Right renal cortex interstitium (tissue), 3 donors: ENCODE measurements at regions not wholly inside any gene's neighbourhood (a gene's known extent, or its start where the extent isn't known, plus 50 kb on each side); places are given as distances from the start of the nearest gene placed in this dataset.
"Not testable (repeated sequence)": the region's sequence is repeated elsewhere in the genome, so short reads cannot be mapped to it uniquely, and the experiment has no call there.

Experiments
- DNase-seq, 3 donors: peaks; one replicate each; pipeline ENCODE4 v3.0.0-alpha.2; 2013; ENCODE audit warnings: low read depth in 3 of 3, low spot score in 2 of 3

DNA sequence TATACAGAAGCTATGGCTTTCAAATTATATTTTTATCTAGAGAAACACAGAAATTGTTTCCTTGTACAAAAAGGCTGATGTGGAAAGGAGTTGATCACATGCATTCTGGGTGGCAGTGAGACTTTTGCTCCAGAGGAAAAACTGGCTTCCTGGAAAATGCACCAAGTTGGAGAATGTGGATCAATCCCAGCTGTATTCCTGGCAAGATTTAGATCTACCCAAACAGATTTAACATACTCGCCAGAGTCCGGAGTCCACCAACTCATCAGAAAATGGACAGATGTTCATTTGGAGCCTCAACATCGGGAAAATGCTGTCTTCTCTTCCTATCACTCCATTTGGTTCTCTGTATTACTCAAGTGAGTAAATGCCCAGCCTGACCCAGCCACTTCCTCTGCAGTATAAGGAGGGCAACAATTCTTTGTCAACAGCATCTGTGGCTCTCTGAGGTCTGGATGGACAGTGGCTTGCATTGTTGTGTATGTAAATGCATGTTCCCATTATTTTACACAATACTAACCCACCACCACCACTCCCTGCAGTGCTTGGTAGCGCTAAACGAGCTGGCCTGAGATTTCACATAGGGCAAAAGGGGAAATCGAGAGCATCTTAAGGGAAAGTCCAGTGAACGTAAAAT, 226.2 kb upstream of the IRF2BP2 start:
- DNase-seq, result no peak

DNA sequence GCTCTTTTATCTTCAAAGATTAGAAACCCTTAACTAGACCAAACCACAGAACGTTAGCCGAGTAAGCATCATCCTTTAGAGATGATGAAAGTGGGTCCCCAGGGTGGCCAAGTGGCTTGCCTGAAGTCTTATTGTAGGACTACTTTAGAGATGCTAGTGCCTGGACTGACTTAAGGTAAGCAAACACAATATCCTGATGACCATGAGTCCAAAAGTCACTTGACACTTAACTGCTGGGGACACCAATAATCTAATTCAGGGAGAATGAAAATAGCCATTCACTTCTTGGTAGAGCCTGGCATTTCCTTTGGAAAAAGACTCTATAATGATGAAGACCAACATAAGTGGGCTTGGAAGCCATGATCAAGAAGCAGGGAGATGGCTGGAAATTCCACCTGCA, 225.3 kb upstream of the IRF2BP2 start:
- DNase-seq, result no peak

DNA sequence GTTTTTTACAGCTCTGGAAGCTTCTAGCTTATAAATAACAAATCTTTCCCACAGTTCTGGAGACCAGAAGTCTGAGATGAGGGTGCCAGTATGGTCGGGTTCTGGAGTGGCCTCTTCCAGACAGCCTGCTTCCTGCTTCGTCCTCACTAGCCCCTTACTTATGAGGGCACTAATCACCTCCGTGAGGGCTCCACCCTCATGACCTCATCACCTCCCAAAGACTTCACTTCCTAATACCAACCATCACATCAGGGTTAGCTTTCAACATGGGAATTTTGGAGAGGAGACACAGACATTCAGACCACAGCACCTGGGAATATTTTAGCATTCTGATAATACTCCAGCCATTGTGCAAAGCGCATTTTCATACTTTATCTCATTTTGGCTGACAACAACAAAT, 223.7 kb upstream of the IRF2BP2 start:
- no peak for DNase-seq

DNA sequence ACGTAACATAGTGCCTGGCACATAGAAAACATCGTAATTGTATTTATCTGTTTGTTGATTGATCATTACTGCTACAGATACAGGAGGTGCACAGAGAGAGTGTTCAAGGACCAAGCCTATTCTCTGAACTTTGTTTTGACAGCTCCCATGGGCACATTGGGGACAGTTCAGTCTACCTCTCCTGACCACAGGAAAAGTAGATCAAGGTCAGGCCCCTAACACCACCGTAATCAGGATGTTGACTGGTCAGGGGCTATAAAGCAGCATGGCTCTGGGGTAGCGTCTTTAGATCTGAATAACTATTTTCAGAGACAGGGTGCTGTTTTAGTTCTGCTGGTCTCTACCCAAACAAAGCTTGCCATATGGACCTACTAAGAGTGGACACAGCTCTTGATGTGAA, 223.1 kb upstream of the IRF2BP2 start:
- no peak for DNase-seq

DNA sequence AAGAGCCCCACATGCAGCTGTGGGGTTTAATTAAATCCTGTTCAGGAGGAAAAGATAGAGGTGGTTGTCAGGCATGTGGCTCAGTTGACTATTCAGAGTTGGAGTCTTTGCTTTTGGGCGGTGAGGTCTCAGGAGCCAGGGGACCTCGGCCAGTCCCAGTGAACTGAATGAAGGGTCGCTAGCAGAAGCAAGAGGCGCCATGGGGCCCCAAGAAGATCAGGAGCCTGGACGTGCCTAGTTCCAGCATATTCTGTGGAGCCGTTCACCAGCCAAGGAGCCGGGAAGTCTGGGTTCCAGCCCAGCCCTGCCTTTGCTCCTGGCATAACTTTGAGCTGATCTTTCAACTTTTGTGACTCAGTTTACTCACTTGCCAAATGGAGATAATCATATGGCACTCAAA, 217.7 kb upstream of the IRF2BP2 start:
- DNase-seq, result no peak

DNA sequence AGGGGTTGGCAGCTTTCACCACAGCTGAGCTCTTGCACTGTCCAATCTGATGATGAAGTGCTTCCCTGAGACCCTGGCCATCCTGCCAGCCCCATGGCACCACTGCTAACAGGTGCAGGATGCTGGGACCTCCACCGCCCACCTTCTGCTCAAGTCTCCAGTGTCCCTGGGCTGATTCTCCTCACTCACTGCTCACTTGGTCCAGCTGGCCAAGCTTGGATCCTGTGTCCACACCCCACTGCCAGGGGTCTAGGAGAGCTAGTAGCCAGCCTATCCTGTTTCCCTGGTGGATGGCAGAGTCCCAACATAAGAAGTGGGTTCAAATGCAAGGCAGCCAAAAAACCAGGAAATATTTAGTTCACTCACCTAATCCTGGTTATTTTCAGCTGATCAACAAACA, 217.2 kb upstream of the IRF2BP2 start:
- no peak for DNase-seq

DNA sequence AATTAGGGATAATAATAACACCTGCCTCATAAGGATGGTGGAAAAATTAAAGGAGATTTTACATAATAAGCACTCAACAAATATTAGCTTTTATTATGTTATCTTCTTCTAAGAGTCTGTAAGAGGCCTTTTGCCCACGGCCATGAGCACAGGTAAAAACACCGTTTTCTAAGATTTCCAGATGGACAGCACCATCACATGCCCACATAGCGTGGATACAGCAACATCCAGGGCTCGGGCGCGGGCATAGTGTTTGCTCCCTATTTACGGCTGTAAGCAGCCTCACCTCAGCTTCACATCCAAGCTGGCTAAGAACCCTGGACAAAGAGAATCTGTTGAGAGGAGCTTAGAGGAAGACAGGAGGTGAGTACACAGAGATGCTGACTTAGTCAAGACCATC, 216.4 kb upstream of the IRF2BP2 start:
- no peak for DNase-seq

DNA sequence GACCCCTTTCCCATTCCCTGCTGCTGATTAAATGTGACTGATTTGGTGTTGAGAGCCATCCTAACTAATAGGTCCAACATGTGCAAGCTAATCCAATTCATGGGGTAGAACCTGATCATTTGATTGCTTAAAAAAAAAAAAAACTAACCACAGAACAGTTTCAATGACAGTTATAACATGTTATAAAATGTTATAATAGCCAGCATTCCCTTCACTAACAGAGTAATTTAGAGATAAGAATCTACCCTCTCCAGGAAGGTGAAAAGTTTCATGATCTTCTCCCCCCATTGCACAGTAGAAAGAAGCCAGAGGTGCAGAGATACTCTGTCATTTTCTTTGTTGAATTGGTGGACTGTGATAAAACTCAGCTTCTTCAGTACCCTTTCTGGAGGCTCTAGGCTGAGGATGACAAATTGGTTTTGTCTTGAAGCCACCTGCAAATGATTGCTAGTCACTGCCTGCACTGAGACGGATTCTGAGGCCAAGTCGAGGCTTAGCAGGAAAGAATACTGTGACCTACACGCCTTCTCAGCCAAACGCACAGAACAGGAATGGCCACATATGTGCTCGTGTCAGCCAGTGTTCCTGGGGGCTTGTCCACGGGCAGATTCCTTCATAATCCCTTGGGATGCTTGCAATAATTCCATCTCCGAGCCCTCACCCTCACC, 215.7 kb upstream of the IRF2BP2 start:
- DNase-seq, result no peak

DNA sequence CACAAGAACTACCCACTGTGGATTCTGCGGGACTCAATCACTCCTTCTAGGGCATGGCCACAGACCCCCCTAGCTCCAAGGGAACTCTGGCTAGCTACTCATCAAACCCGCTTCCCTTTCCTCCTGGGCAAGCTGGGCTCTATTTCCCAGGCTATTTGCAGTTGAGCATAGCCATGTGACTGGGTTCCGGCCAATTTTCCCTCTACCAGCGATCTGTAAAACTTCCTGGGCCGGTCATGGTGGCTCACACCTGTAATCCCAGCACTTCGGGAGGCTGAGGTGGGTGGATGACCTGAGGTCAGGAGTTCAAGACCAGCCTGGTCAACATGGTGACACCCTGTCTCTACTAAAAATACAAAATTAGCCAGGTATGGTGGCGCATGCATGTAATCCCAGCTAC, 214.9 kb upstream of the IRF2BP2 start:
- DNase-seq, result not testable (repeated sequence)

DNA sequence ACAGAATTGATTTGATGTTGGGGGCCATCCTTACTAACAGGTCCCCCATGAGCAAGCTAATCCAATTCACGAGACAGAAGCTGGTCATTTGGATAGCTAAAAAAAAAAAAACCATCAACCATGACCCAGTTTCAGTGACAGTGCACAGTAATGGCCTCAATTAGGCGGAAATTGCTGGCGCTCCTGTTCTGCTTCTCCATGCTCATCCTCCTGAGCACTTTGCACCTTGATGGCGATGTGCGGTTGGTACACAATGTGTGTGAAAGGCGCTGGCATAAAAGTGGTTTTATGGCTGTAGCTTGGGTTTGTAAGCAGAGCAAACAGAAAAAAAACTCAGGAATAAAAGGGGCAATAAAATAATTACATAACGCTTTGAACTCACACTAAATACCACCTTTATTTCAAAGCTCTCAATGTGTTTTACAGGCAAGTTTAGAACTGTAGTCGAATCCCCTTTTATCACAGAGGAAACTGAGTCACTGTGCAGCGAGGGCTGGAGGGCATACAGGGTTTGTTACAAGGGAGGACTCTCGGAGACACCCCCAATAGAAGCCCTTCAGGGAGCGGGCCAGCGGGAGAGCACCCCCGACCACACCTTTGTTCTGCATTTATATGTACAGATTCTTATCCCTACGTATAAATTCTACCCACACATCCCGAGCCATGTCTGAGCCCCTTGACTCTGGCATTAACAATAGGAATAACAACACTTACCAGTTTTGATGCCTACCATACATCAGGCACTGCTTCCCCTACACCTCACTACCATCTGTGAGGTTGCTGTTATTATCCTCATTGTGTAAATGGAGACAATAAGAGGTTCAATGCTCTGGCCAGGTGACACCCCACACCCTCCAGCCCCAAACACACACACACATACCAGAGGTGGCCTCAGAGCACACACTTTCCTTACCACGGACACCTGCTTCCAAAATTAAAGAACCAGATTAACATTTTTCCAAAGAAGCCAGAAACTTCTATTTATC, 213.5 kb upstream of the IRF2BP2 start:
- no peak for DNase-seq

DNA sequence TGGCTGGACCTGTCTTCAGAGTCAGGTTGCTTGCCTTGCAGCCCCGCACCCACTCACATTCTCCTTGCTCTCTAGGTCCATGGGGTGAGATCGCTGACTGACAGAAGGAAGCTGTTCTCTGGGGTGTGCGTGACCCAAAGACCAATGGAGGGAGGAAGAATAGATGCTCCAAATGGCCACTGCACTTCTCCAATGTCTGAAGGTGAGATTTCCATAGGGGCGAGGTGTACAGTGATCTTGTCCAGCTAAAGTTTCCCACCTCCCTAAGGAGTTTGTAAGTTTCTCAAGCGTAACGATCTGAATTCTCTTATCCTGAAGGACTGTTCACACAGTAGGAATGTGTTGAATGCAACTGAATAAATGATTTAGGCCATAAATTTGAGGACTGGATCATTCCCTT, 211.9 kb upstream of the IRF2BP2 start:
- no peak for DNase-seq

DNA sequence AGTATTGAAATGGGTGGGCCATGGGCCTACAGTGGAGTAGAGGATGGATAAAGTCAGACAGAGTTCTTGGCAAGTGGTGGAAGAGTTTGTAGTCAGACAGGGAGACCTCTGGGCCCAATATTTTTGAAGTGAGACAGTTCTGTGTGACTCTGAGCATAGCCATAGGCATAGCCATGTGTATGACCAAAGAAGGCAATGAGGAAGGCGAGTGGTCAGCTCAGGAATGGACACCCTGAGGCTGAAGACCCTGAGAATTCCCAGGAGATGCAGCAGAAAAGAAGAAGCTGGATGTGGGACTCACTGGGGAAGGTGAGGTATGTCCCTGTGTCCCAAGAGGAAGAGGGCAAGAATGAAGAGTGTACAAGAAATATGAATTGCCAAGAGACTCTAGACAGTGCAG, 210.6 kb upstream of the IRF2BP2 start:
- DNase-seq, result no peak

DNA sequence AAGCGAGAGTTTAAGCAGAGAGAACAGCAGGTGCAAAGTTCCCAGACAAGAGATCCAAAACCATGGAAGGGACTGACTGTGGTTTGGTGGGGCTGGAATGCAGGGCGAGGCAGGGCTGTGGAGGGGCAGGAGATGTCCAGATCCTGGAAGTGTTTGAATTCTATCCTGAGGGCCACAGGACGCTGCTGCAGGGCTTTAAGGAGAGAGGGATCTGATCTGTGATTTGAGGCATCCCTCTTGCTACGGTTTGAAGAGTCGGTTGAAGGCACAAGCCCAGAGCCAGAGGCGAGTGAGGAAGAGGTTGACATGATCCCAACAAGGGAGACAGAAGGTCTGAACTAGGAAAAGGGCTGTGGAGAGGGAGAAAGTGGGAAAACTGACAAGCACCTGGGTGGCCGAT, 209.9 kb upstream of the IRF2BP2 start:
- not testable (repeated sequence) for DNase-seq

DNA sequence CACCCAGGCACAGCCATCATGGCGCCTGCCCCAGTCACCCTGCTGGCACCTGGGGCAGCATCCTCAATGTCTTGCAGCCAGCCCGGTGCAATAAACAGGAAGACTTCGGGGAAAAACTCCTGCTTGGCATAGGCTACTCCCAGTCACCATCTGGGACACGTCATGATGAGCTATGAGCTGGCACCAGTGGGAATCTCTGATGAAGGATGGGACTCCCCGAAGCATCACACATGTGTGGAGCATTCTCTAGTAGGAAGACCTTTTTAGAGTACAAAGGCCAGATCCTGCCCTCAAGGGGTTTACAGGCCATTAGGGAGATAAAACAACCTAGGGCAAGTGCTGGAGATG, 208.0 kb upstream of the IRF2BP2 start:
- DNase-seq, result not testable (repeated sequence)

DNA sequence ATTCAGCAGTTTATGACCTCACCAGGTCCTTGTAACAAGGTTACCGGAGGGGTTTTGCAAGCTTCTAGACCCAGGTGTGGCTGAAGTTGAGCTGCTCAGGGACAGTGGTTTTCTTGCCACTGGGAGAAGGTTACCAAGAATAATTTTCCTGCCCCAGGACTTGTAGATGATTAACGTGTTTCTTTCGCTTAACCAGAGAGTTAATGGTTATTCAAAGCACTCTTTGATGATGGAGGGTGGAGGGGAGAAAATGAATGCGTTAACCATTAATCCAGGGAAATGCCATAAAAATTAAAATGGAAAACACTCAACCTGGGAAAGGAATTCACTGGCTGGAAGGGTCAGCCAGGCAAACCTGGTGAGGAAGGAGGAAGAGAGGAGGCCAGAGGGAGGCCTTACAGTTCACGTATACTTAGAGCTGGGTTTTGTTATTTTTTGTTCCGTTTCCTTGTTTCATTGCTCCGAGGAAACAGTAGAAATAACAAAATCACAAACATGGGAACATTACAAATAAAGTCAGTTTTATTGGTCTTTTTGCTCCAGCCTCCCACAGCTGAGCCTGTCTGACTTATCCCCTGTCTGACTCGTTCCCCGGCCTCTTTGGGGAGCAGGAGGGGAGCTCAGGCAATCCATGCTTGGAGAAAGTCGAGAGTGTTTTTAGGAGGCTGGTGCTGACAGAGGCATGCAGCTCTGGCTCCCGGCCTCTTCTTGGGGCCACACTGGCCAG, 207.5 kb upstream of the IRF2BP2 start:
- peak in 2 of 3 donors; percentile 68 to 94 for DNase-seq

DNA sequence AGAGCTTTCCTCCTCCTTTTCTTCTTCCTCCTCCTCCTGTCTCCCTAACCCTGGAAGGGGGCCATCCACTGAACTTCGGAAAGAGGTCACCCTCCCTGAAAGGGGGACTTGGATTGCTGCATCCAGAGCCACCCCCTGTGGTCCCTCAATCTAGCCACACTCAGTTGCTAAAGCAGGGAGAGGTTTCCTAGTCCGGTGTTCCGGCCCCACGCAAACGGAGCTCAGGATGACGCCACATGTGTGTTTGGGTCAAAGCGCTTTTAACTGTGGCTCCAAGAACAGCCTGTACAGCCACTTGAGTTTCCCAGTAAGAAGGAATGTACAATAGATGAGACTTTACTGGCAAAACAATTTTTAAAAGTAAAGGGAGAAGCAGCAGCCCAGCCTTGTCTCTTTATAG, 206.9 kb upstream of the IRF2BP2 start:
- DNase-seq, result not testable (repeated sequence)

DNA sequence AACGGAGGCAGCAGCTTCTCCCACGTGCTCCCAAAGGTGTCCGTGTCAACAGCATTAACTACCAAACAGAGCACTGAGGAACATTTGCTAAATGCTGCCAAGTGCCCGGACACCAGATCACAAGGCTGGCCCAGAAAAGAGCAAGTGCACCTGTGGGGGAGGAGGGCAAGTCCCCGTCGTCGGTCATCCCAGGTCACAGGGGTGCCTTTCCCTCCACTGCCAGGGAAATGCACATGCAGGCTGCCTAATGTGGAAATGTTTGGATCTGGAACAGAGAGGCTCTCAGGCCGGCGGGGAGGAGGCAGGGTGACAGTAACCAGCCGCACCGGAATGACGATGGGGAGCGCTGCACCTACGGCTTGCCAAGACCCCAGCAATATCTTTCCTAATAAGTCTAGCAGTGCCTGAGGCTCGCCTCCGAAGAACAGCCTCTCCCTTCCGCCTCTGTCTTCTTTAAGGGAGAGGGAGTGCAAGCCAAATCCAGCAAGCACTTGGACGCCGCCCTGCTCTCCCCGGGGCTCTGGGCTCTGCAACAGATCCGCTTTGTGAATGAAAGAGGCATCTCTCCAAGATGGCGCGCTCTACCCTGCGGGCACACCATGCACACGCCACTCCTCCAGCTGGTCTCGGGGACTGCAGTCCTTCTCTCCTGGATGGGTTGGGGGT, 206.3 kb upstream of the IRF2BP2 start:
- DNase-seq, result not testable (repeated sequence)

DNA sequence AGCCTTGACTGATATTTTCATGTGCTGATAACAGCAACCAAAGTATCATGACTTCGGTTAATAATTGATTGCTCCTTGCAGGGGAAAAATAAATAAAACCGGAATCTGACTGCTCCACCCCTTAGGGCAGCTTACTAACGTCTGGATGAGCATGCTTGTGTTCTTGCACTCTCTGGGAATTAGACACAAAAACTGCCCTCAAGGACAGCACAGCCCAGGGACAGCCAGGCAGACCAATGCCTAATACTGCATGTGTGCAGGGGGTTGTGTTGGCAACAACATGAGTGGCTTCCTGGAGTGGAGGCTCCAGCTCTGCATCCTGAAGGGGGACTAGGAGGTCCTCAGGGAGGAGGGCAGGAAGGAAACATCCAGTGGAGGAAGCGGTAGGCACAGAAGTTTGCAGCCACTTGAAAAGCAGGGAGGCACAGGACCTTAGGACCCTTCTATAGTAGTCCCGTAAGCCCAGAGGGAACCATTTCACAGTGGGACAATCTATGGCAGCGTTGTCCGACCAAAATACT, 205.4 kb upstream of the IRF2BP2 start:
- DNase-seq, result not testable (repeated sequence)

DNA sequence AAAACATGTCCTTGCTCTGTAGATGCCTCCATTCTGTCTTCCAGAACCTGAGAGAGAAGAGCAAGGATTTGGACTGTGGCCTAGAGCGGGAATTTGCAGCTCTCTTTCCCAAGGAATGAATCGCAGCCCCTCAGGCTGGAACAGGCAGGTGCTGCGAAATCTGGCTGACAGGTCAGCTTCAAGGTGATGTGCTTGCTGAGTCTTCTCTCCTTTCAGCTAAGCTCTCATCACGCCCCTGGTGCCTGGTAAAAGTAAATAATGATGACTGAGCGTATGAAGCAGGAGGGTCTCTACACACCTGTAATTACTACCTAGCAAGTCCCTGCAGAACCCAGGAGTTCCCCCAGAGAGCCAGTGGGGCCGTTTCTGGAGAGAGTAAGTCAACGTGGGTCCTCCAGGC, 204.3 kb upstream of the IRF2BP2 start:
- DNase-seq, result not testable (repeated sequence)

DNA sequence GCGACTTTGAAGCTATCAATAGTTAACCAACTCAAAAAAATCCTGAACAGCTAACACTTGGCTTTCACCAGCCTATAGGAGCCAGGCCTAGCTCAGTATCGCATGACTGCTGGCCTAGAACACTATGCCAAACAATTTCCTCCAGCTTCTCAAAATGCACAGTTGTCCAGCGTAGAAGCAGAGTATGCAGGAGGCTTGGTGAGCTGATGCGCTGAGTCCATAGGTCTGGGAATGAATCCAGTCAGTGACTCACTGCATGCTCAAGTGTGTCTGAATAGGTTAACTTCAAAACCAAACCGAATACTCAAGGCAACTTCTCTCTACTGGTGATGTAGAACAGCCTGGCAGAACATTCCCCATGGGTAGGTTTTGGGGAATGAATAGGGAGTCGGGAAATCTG, 201.8 kb upstream of the IRF2BP2 start:
- not testable (repeated sequence) for DNase-seq
